Naive thymus-derived CD4-positive, alpha-beta T cell (primary cell): ENCODE measurements at regions not wholly inside any gene's neighbourhood (a gene's known extent, or its start where the extent isn't known, plus 50 kb on each side); places are given as distances from the start of the nearest gene placed in this dataset.

Experiments
- ATAC-seq: fragments of 150-1000 bp; cut with Tn5 transposase; 2 replicates; pipeline ENCODE4 v1.10.0; 2021; ENCODE audit warnings: mild to moderate bottlenecking, moderate library complexity
- CTCF ChIA-PET: fragments of 350-600 bp; sonication (Branson Sonifier 250); formaldehyde crosslinking; loops from one replicate; lab custom pipeline; 2021; ENCODE audit warnings: antibody characterized with exemption; lab: Charles Lee
- POLR2A ChIA-PET: fragments of 350-600 bp; sonication (Branson Sonifier 250); formaldehyde crosslinking; loops from one replicate; lab custom pipeline; 2021; ENCODE audit warnings: antibody characterized with exemption, inconsistent platforms; lab: Charles Lee
- DNase-seq, 9 donors: peaks; one replicate each; pipeline versions ENCODE4 v3.0.0 to v3.0.0-alpha.2; 2020 to 2022; ENCODE audit warnings: mixed read lengths in 1 of 9
- H3K27ac ChIP-seq: one replicate; pipeline ENCODE4 v1.7.0; 2013; ENCODE audit warnings: mild to moderate bottlenecking, low read depth, low read length, moderate library complexity
- H3K27me3 ChIP-seq, 2 donors: one replicate each; pipeline ENCODE4 v1.7.0; 2013; ENCODE audit warnings: low read length in 2 of 2, mild to moderate bottlenecking in 2 of 2, moderate library complexity in 2 of 2; ENCODE audit not compliant: control insufficient read depth in 2 of 2, insufficient read depth in 2 of 2
- H3K36me3 ChIP-seq, 3 experiments: 1 replicate in 2 of 3; 2 replicates in 1 of 3; pipeline ENCODE4 v1.7.0; 2013; ENCODE audit warnings: low read length in 3 of 3, mild to moderate bottlenecking in 3 of 3, moderate library complexity in 1 of 3; ENCODE audit not compliant: insufficient read depth in 3 of 3, control insufficient read depth in 2 of 3
- H3K4me1 ChIP-seq, 2 donors: one replicate each; pipeline ENCODE4 v1.7.0; 2013; ENCODE audit warnings: low read length in 2 of 2, mild to moderate bottlenecking in 2 of 2, moderate library complexity in 1 of 2; ENCODE audit not compliant: control insufficient read depth in 2 of 2, insufficient read depth in 2 of 2
- H3K4me3 ChIP-seq: 2 replicates; pipeline ENCODE4 v1.7.0; 2013; ENCODE audit warnings: mild to moderate bottlenecking, low read length
- H3K9me3 ChIP-seq, 3 experiments: 1 replicate in 2 of 3; 2 replicates in 1 of 3; pipeline ENCODE4 v1.7.0; 2013; ENCODE audit warnings: low read length in 3 of 3; ENCODE audit not compliant: control insufficient read depth in 2 of 3
- H3K27ac Mint-ChIP-seq, 9 donors: one replicate each; pipeline ENCODE4 v1.8.0; 2020 to 2022; ENCODE audit warnings: mixed read lengths in 9 of 9, mild to moderate bottlenecking in 8 of 9, moderate library complexity in 5 of 9, inconsistent platforms in 2 of 9
- H3K27me3 Mint-ChIP-seq, 5 donors: one replicate each; pipeline ENCODE4 v1.8.0; 2021 to 2022; ENCODE audit warnings: mixed read lengths in 5 of 5, mild to moderate bottlenecking in 1 of 5
- H3K36me3 Mint-ChIP-seq, 5 donors: one replicate each; pipeline ENCODE4 v1.8.0; 2020 to 2022; ENCODE audit warnings: mixed read lengths in 5 of 5, mild to moderate bottlenecking in 3 of 5, inconsistent platforms in 1 of 5
- H3K4me1 Mint-ChIP-seq, 7 donors: one replicate each; pipeline ENCODE4 v1.8.0; 2020 to 2022; ENCODE audit warnings: mixed read lengths in 7 of 7, mild to moderate bottlenecking in 3 of 7, inconsistent platforms in 1 of 7
- H3K4me3 Mint-ChIP-seq, 10 donors: one replicate each; pipeline ENCODE4 v1.8.0; 2020 to 2022; ENCODE audit warnings: mild to moderate bottlenecking in 10 of 10, mixed read lengths in 10 of 10, moderate library complexity in 6 of 10, inconsistent platforms in 2 of 10
- H3K9me3 Mint-ChIP-seq, 11 donors: one replicate each; pipeline ENCODE4 v1.8.0; 2020 to 2022; ENCODE audit warnings: mixed read lengths in 11 of 11, mild to moderate bottlenecking in 4 of 11, inconsistent platforms in 1 of 11, moderate library complexity in 1 of 11
- intact Hi-C, 2 donors: fragments of 100-400 bp; cut with micrococcal nuclease; formaldehyde crosslinking; loops; one replicate each; pipeline ENCODE4 v1.15.1; 2023

DNA sequence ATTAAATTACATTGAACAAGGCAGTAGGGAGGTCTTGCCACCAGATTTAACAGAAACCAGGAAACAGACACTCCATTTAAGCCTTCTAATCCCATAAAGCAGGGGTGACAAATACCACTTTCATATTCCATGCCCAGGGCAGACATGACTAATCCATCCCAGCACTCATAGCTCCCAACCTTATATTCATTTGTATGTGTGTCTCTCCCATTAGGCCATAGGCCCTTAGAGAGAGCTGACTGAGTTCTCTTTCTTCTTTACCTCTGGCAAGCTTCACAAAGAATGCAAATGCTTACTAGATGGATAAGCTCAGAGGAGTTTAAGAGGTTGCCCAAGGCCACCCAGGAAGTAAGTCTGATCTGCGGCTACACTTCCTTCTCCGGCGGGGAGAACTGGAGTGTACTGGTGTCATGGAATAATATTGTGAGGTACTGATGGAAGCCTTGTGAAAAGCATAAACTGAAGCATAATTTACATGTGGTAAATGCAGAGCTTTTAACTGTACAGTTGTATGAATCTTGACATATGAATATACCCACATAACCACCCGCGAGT, 239.7 kb upstream of the HABP2 start:
- POLR2A ChIA-PET: no interaction called here
- ATAC-seq (no peak), DNase-seq (no peak)
- Mint-ChIP-seq H3K4me3 (no peak overlapping the region), H3K27me3 (peaks cover 0 to 10% (median 5%) of the 10 kb centered on the region in 5 donors), H3K27ac (no peak overlapping the region), H3K4me1 (peaks cover 0 to 1% (median 0%) of the 10 kb centered on the region in 7 donors), H3K36me3 (no peaks in the 10 kb centered on the region), H3K9me3 (peaks cover 0 to 9% (median 0%) of the 10 kb centered on the region in 11 donors)
- H3K36me3 ChIP-seq: no peaks in the 10 kb centered on the region
- H3K9me3 ChIP-seq: no peaks in the 10 kb centered on the region
- H3K27ac ChIP-seq: no peak overlapping the region
- H3K4me1 ChIP-seq: no peaks in the 10 kb centered on the region
- intact Hi-C loops: no loop called here
- CTCF ChIA-PET: no interaction called here
- H3K4me3 ChIP-seq: no peak overlapping the region
- peaks cover 0 to 5% of the 10 kb centered on the region in 2 donors for H3K27me3 ChIP-seq

DNA sequence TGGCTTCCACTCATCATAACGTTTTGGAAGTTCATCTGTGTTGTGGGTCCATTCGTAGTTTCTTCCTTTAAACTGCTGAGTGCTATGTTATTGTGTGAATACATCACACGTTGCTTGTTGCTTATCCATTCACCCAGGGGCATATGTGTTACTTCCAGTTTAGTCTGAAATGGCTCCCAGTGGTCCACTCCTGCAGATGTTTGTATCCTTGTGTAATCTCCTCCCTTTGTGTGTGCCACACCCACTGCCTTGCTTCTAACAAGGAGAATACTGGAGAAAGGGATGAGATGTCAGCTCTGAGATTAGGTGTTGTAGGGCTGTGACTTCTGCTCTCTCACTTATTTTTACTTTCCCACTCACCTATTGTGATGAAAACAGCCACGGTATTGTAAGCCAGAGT, 239.1 kb upstream of the HABP2 start:
- intact Hi-C loops: no loop called here
- Histone ChIP-seq H3K36me3 (no peaks in the 10 kb centered on the region), H3K9me3 (no peaks in the 10 kb centered on the region), H3K4me3 (no peak overlapping the region), H3K27ac (no peak overlapping the region), H3K27me3 (peaks cover 0 to 5% of the 10 kb centered on the region in 2 donors), H3K4me1 (no peaks in the 10 kb centered on the region)
- Mint-ChIP-seq H3K36me3 (no peaks in the 10 kb centered on the region), H3K4me1 (peaks cover 0 to 1% (median 0%) of the 10 kb centered on the region in 7 donors), H3K27me3 (peaks cover 0 to 10% (median 4%) of the 10 kb centered on the region in 5 donors), H3K27ac (no peak overlapping the region), H3K9me3 (peaks cover 0 to 9% (median 0%) of the 10 kb centered on the region in 11 donors), H3K4me3 (no peak overlapping the region)
- ChIA-PET CTCF (no interaction called here), POLR2A (no interaction called here)
- DNase-seq: no peak
- ATAC-seq: no peak

DNA sequence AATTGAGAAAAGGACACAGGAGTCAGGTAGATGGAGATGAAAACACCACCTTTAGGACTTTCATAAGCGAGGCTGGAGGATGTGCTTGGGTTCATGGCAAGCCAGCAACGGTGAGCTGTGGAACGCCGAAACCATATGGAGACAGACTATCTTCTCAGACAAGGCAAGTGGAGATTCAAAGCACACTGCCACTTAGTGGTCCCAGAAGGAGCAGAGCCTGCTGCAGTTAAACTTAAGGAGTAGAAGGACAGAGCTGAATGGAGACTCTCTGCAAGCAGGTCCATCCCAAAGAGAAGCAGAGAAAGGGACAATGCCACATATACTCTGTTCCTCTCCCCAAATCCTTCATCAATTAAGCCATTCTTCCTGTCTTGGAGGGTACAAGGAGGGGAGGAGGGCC, 236.3 kb upstream of the HABP2 start:
- POLR2A ChIA-PET: no interaction called here
- Histone ChIP-seq H3K27ac (no peak overlapping the region), H3K4me3 (no peak overlapping the region), H3K36me3 (no peaks in the 10 kb centered on the region), H3K4me1 (no peaks in the 10 kb centered on the region), H3K27me3 (no peaks in the 10 kb centered on the region), H3K9me3 (no peaks in the 10 kb centered on the region)
- no peak overlapping the region for H3K27ac Mint-ChIP-seq
- H3K9me3 Mint-ChIP-seq: peaks cover 0 to 9% (median 0%) of the 10 kb centered on the region in 11 donors
- peaks cover 0 to 9% (median 0%) of the 10 kb centered on the region in 5 donors for H3K27me3 Mint-ChIP-seq
- peaks cover 0 to 3% (median 0%) of the 10 kb centered on the region in 7 donors for H3K4me1 Mint-ChIP-seq
- intact Hi-C loops: no loop called here
- no peak for DNase-seq
- no peak for ATAC-seq
- H3K36me3 Mint-ChIP-seq: no peaks in the 10 kb centered on the region
- CTCF ChIA-PET: no interaction called here
- no peak overlapping the region for H3K4me3 Mint-ChIP-seq

DNA sequence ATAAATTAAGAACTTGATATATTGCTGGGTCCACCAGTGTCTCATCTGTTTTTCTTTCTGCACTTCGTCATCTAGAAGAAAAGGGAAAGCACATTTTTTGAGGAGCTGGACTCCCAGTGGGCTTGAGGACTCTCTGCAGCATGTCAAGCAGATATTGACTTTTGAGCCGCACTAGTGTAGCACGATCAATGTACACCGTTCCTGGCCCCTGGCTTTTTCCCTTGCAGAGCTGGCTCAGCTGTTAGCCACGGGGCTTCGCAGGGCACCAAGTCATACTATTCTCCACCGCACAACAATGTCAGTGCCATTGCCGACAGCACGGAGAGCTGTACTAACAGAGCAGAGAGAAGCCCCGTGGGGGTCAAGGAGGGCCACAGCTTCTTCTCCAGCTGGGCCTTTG, 235.4 kb upstream of the HABP2 start:
- H3K9me3 Mint-ChIP-seq: peaks cover 0 to 9% (median 0%) of the 10 kb centered on the region in 11 donors
- no peaks in the 10 kb centered on the region for H3K9me3 ChIP-seq
- peaks cover 0 to 12% (median 0%) of the 10 kb centered on the region in 5 donors for H3K27me3 Mint-ChIP-seq
- H3K27ac Mint-ChIP-seq: no peak overlapping the region
- no peaks in the 10 kb centered on the region for H3K36me3 Mint-ChIP-seq
- ChIA-PET POLR2A (no interaction called here), CTCF (no interaction called here)
- H3K4me3 ChIP-seq: no peak overlapping the region
- H3K4me1 ChIP-seq: no peaks in the 10 kb centered on the region
- ATAC-seq: no peak
- H3K4me3 Mint-ChIP-seq: no peak overlapping the region
- H3K36me3 ChIP-seq: no peaks in the 10 kb centered on the region
- H3K4me1 Mint-ChIP-seq: peaks cover 0 to 3% (median 0%) of the 10 kb centered on the region in 7 donors
- H3K27ac ChIP-seq: no peak overlapping the region
- intact Hi-C loops: no loop called here
- no peaks in the 10 kb centered on the region for H3K27me3 ChIP-seq
- no peak for DNase-seq

- Mint-ChIP-seq H3K4me3 (no peak overlapping the region), H3K27me3 (peaks cover 0 to 7% (median 0%) of the 10 kb centered on the region in 5 donors), H3K9me3 (peaks cover 0 to 4% (median 0%) of the 10 kb centered on the region in 11 donors), H3K36me3 (no peaks in the 10 kb centered on the region), H3K27ac (no peak overlapping the region), H3K4me1 (peaks cover 0 to 3% (median 0%) of the 10 kb centered on the region in 7 donors)
- DNase-seq (no peak), ATAC-seq (no peak)
- CTCF ChIA-PET: no interaction called here
- no peaks in the 10 kb centered on the region for H3K36me3 ChIP-seq
- H3K27me3 ChIP-seq: no peaks in the 10 kb centered on the region
- no peaks in the 10 kb centered on the region for H3K9me3 ChIP-seq
- POLR2A ChIA-PET: no interaction called here
- intact Hi-C loops: no loop called here
- H3K4me1 ChIP-seq: no peaks in the 10 kb centered on the region
- no peak overlapping the region for H3K4me3 ChIP-seq
- no peak overlapping the region for H3K27ac ChIP-seq
Measured at GRCh38 chr10:113319479-113319878, 233.4 kb upstream of the HABP2 start.

DNA sequence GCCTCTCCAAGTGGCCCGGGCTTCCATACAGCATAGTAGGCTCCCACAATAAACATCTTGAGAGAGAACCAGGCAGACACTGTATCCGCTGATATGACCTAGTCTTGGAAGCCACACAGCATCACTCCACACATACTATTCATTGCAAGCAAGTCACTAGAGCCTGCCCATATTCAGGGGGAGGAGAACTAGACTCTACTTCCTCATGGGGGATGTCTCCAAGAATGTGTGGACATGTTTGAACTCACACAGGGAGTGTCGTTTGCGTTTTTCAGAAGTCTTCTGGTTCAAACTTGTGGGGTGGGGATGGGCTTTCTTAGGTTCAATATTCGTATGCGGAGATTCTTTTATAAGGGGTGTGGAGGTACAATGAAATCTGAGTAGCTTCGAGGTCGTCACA, 232.6 kb upstream of the HABP2 start:
- ChIA-PET POLR2A (no interaction called here), CTCF (no interaction called here)
- no peak overlapping the region for H3K27ac ChIP-seq
- H3K27me3 Mint-ChIP-seq: peaks cover 0 to 7% (median 0%) of the 10 kb centered on the region in 5 donors
- intact Hi-C loops: no loop called here
- H3K4me1 ChIP-seq: no peaks in the 10 kb centered on the region
- H3K4me1 Mint-ChIP-seq: peaks cover 0 to 3% (median 0%) of the 10 kb centered on the region in 7 donors
- H3K4me3 Mint-ChIP-seq: no peak overlapping the region
- no peaks in the 10 kb centered on the region for H3K36me3 ChIP-seq
- ATAC-seq: peak; percentile 46
- H3K9me3 Mint-ChIP-seq: peaks cover 0 to 4% (median 0%) of the 10 kb centered on the region in 11 donors
- no peak for DNase-seq
- H3K9me3 ChIP-seq: no peaks in the 10 kb centered on the region
- H3K27me3 ChIP-seq: no peaks in the 10 kb centered on the region
- no peak overlapping the region for H3K4me3 ChIP-seq
- H3K36me3 Mint-ChIP-seq: no peaks in the 10 kb centered on the region
- no peak overlapping the region for H3K27ac Mint-ChIP-seq

DNA sequence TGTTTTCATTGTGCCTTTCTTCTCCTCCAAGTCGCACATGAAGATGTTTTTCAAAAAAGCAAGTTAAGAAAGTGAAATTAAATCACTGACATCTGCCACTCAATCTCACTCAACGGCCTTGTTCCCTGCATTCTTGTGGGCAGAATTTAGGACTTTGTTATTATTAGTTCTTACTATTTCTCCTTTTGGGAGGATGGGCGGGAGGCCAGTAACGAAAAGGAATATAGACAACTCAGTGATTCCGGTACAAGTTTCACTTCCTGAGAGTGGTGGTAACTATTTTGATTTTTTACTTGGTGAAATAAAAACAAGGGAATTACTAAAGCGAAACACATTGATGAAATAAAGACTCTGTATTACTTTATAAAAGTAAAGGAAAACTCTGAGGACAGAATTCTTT, 231.9 kb upstream of the HABP2 start:
- POLR2A ChIA-PET: no interaction called here
- DNase-seq: no peak
- Histone ChIP-seq H3K27me3 (no peaks in the 10 kb centered on the region), H3K36me3 (no peaks in the 10 kb centered on the region), H3K4me1 (no peaks in the 10 kb centered on the region), H3K9me3 (no peaks in the 10 kb centered on the region), H3K4me3 (no peak overlapping the region), H3K27ac (no peak overlapping the region)
- H3K36me3 Mint-ChIP-seq: no peaks in the 10 kb centered on the region
- no peak overlapping the region for H3K4me3 Mint-ChIP-seq
- CTCF ChIA-PET: no interaction called here
- peaks cover 0 to 4% (median 0%) of the 10 kb centered on the region in 11 donors for H3K9me3 Mint-ChIP-seq
- no peak overlapping the region for H3K27ac Mint-ChIP-seq
- intact Hi-C loops: no loop called here
- peaks cover 0 to 7% (median 0%) of the 10 kb centered on the region in 5 donors for H3K27me3 Mint-ChIP-seq
- peak; percentile 56 for ATAC-seq
- H3K4me1 Mint-ChIP-seq: peaks cover 0 to 3% (median 0%) of the 10 kb centered on the region in 7 donors
